HG03457 (cell line): ENCODE measurements at regions not wholly inside any gene's neighbourhood (a gene's known extent, or its start where the extent isn't known, plus 50 kb on each side); places are given as distances from the start of the nearest gene placed in this dataset.

Source experiments
- ATAC-seq: cut with Tn5 transposase; IDR thresholded peaks from one replicate; pipeline ENCODE4 v1.9.1; 2021; ENCODE audit warnings: moderate number of reproducible peaks; ENCODE audit not compliant: unreplicated experiment

DNA sequence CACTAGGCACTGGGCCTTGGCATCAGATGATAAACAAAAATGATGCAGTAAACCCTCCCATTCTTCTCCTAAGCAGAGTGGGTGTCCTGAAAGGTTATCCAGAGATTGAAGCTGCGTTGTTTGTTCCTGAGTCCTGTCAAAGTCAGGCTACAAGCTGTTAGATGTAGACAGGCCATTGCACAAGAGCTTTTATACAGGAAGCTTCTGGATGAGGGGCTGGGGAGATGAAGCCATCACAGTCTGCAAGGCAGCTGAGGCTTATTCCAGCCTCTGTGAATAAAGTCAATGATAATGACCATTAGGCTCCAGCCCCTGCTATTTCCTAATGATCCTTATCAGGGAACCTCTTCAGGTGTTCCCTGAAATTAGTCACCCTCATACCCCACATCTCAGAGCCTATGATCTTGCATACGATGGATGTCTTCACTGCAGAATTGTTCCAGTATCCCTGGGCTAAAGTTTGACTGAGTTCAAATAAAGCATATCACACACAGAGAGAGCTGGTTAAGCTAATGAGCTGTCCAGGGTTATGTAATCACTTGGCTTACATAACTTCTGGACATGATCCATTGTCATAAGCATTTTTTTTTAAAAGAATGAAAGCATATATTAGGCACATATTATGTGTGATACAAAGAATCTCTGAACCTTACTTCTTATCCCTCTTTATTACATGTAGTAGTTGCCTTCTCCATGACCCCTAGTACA, 337.1 kb upstream of the OR4E1 start:
- no peak for ATAC-seq

DNA sequence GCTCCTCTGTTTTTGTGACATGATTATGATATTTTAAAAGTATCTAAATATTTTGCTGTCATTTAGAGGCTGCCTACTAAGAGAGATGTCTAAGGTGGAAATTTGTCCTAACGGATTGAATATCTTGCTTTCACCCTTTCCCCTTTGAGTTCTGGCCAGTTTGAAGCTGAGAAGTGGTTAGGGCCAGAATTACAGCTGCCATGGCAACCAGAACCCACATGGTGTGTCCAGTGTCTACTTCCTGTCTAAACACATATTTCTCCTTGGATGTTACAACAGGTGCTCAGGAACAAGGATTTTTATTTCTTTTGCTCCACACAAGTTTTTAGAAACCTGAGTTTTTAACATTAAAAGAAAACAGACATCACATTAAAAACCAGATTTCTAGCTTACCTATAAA, 335.1 kb upstream of the OR4E1 start:
- no peak for ATAC-seq

DNA sequence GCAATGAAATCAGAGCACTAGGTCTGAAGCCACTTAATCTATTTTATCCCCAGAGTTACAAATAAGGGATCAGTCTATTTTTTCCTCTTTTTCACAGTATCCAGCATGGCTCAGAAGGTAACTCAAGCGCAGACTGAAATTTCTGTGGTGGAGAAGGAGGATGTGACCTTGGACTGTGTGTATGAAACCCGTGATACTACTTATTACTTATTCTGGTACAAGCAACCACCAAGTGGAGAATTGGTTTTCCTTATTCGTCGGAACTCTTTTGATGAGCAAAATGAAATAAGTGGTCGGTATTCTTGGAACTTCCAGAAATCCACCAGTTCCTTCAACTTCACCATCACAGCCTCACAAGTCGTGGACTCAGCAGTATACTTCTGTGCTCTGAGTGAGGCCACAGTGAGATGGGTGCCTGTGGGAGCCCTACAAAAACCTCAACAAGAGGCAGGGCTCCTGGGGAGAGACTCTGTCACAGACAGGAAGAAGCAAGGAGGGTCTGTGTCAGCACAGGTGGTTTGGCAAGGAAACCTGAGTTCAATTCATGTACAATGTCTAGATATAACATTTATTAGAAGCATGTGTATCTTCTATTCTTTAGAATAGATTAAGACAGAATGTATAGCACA, 334.3 kb upstream of the OR4E1 start:
- ATAC-seq: no peak

DNA sequence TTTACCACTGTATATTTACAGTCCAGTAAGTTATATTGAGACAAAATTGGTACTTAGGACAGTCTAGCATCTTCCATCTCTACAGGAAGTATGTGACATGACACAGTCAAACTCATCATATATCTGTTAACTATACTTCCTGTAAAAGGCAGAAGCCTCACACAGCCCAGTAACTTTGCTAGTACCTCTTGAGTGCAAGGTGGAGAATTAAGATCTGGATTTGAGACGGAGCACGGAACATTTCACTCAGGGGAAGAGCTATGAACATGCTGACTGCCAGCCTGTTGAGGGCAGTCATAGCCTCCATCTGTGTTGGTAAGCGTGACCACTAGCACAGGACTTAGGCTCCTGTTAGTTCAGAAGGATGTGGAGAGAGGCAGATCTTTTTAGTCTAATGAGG, 333.7 kb upstream of the OR4E1 start:
- no peak for ATAC-seq

DNA sequence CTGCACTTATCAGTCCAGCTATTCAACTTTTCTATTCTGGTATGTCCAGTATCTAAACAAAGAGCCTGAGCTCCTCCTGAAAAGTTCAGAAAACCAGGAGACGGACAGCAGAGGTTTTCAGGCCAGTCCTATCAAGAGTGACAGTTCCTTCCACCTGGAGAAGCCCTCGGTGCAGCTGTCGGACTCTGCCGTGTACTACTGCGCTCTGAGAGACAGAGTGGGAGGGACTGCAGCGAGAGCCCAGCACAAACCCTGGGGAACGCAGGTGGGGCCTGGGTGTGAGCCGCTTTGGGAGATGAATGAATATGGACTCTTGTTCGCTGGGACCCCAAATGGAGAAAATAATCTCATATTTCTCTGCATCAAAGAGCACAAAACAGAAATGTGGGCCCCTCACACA, 329.8 kb upstream of the OR4E1 start:
- no peak for ATAC-seq

DNA sequence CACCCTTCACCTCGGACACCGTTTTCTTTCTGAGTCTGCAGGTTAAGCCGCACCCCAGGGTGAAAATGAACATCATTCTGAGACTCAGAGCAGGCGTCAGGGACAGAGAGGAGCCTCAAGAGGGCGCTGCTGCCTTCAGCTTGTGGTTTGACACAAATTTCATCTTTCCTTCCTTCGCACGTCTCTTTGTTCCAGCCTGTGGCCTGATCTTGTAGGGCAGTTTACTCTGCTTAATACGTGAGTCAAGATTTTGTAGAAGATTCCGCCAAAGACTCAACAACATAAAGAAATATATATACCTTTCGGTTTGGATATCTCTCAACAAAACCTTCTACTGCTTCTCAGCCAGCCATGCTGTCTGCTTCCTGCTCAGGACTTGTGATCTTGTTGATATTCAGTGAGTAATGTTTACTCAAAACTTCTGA, 329.3 kb upstream of the OR4E1 start:
- no peak for ATAC-seq

DNA sequence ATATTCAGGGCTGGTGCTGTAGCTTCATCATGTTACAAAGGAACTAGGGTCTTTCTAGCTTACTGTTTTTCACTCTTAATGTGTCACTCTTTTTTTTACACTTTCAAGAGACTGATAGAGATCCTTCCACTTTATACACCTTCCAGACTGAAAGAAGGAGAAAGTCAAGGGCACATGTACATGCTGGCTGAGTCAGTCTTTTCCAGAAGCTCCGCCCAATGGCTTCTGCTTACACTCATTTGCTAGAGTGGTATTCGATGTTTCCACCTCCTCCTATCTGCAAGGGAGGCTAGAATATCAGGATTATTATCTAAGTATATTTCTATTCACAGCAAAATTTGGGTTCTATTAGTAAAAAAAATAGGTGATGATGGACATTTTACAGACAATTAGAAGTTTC, 325.8 kb upstream of the OR4E1 start:
- no peak for ATAC-seq

DNA sequence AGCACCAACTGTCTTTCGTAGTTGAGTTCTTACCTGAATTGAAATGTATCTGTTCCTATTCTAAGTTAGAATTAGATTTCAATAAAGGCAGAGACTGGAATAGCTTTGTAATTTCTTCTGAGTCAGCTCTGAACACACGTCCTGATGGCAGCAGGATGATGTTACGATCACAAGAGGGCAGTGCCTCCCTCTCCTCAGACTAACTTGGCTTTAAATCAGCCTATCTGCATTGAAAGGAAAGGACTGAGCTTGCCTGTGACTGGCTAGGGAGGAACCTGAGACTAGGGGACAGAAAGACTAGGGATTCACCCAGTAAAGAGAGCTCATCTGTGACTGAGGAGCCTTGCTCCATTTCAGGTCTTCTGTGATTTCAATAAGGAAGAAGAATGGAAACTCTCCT, 323.7 kb upstream of the OR4E1 start:
- ATAC-seq: no peak

DNA sequence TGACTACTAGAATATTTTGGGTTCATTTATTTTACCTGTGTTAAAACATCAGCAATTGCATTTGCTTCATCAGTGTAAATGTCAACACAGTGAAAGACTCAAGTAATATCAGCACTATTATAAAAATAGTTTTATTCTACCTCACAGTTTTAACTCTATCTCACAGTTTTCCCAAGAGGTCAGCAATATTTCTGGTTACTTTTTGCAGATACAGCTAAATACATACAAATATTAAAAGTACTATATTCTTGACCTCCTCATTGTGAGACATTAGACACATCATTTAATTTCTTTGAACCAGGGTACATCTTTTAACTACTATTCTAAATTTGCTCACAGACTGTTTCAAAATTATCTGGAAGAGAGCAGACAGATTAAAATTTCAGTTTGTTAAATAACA, 321.7 kb upstream of the OR4E1 start:
- no peak for ATAC-seq

DNA sequence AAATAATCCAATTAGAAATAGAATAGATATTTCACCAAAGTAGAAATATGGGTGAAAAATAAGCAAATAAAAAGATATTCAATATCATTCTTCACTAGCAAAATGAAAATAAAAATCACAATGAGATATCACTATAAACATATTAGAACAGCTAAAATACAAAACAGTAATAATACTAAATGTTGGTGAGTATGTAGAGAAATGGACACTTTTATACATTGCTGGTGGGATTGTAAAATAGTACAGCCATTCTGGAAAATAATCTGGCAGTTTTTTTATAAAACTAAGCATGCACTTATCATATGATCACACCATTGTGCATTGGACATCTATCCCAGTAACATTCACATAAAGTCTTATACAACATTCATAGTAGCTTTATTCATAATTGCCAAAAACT, 320.2 kb upstream of the OR4E1 start:
- no peak for ATAC-seq

DNA sequence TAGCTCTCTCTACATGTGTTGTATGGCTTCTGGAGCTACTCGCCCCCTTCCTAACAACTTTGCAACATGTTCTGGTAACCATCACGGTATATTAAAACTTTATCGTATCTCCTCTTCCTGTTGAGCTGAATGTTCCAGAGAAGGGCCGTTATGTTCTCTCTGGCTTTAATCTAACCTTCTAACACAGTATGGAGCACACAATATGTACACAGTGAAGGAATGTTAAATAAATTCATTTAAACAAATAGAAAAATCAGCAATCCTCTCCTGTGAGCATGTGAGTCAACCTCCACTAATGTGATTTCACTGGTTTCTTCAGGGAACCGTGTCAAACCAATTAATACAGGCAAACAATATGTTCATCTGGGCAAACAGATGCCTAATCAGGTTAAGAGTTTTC, 319.5 kb upstream of the OR4E1 start:
- no peak for ATAC-seq

DNA sequence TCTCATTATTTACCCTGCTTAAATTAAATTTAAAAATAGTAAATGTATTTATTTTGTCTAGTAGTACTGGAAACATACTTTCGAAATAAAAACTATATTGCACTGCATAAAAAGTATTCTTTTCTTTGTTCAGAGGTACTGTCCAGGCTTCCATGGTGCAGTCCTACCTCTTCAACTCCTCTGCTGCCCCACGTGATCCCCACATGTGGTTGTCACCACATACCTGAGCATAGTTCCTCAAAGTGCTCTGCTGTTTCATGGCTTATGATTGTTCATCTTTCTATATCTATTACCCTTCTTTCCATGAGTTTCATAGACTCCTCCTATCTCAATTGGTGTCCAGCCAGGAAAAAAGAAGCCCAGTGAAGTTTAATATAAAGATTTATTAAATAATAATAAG, 317.5 kb upstream of the OR4E1 start:
- ATAC-seq: no peak

DNA sequence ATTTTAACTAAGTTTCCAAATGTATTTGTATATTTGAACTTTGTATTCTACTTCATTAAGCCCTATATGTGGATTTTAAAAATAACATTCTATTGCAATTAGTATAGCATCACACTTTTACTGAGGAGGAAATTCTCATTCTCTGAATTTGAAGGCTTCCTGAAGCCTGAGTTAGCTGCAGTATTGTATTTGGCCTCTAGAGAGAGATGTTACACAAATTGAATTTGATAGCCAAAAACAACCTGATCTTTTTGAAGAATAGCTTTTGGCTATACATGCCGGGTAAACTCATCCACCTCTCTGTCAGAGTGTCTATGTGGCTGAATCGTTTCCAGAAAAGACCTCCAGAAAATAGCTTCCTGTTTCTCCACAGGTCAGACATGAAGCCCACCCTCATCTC, 316.5 kb upstream of the OR4E1 start:
- no peak for ATAC-seq

DNA sequence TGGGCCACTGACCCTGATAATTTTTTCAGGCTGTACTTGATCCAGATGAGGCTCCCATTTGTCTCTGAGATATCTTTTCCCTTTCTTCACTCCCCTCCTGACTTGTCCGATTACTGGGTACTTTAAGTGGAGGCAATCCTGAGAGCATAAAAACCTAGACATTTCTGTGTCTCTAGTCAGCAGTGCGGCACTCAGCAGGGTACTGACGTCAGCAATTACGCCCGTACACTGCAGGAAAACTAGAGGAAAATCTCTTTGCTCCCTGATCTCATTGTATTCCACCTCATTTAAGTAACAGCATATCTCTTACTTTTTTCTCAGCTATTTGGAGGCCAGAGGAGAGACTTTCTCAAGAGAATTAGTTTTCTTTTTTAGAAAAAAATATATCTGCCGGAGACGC, 315.5 kb upstream of the OR4E1 start:
- no peak for ATAC-seq

DNA sequence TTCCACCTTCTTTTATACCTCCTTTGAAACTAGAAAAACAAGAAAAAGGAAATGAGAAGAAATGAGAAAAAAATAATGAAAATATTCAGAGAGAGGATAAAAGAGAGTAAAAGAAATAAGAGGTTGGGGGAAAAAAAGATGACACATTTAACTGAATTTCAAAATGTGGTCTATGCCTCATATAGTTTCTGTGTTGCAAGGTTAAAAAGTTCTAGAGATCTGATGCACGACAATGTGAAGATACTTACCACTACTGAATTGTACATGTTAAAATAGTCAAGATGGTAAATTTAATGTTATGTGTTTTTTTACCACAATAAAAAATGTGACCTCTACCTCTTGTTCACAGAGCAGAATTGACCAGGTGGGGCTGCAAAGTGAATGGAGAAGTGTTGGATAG, 314.8 kb upstream of the OR4E1 start:
- ATAC-seq: no peak

DNA sequence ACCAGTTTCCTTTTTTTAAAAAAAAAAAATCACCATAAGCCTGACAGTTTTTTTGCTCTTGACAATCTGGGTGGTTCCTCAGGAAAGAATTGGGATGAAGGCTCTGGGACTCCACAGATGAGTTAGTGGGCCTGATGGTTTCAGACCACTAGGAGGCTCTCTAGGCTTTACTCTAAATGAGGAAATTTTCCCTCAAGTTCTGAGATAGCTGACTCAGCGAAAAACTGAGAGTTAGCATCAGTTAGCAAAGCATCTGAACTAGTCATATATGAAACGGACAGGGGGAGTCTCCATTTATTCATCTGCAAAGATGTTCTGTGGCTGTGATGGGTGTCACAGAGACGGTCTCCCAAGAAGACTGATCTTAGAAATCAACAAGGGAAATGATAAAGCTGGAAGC, 314.3 kb upstream of the OR4E1 start:
- ATAC-seq: no peak

DNA sequence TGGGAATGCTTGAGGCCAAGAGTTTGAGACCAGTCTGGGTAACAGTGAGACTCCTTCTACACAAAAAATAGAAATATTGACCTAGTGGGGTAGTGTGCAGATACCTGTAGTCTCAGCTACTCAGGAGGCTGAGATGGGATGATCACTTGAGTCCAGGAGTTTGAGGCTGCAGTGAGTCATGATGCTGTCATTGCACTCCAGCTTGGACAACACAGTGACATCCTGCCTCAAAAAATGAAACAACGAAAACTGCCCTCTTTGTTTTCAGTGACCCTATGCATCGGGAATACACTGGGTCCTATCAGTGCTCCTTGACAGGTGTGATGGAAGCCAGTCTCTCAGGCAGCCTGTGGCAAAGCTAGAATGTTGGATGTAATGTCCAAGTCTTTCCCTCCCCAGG, 311.5 kb upstream of the OR4E1 start:
- ATAC-seq: no peak

DNA sequence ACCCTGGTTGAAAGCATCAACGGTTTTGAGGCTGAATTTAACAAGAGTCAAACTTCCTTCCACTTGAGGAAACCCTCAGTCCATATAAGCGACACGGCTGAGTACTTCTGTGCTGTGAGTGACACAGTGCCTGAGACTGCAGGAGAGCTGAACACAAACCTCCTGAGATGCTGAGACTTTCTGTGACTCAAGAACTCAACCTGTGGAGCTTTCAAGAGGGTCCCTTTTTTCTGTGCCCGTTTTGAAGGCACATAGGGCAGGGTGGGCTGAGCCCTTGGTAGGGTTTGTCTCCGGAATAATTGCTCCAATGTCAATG, 305.3 kb upstream of the OR4E1 start:
- no peak for ATAC-seq

DNA sequence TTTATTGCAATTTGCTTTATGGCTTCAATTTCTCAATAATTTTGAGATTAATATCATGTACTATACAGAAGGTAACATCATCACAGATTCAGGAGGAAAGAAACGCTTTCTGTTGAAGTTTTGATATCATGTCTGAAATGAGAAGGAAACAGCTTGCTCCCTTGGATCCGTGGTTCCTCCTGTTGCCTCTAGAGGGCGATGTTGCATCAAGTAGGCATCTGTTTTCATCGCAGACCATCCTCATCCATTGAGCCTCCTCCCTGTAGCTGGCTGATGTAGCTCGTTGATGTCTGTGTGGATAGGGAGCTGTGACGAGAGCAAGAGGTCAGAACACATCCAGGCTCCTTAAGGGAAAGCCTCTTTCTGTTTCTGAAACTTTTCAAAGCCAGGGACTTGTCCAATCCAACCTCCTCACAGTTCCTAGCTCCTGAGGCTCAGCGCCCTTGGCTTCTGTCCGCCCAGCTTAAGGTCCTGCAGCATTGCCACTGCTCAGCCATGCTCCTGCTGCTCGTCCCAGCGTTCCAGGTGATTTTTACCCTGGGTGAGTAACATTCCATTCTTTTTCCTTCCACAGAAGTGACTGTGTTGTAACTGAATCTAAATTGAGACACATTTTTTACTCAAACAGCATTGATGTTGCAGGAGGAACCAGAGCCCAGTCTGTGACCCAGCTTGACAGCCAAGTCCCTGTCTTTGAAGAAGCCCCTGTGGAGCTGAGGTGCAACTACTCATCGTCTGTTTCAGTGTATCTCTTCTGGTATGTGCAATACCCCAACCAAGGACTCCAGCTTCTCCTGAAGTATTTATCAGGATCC, 304.8 kb upstream of the OR4E1 start:
- ATAC-seq: no peak

DNA sequence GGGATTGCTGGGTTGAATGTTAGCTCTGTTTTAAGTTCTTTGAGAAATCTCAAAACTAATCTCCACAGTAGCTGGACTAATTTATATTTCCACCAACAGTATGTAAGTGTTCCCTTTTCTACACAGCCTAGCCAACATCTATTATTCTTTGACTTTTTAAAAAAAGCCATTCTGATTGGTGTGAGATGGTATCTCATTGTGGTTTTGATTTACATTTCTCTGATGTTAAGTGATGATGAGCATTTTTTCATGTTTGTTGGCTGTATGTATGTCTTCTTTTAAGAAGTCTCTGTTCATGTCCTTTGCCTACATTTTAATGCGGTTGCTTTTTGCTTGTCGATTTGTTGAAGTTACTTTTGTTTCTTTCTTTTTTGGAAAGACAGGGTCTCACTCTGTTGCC, 301.1 kb upstream of the OR4E1 start:
- no peak for ATAC-seq

DNA sequence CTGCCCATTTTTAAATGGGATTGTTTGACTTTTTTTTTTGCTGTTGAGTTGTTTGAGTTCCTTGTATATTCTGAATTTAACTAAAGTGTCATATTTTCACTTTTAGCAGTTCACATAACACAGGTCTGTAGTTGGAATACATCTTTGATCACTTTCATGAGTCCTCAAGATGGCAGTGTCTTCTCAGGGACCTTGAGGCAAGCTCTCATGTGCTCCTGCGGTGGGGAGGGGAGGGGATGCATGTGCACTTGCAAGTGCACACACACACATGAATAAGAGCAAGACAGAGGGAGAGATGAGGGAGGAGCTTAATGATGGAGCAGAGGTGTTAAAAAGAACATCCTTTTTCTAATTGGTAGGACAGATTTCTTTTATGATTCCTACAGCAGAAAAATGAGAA, 291.4 kb upstream of the OR4E1 start:
- ATAC-seq: no peak

DNA sequence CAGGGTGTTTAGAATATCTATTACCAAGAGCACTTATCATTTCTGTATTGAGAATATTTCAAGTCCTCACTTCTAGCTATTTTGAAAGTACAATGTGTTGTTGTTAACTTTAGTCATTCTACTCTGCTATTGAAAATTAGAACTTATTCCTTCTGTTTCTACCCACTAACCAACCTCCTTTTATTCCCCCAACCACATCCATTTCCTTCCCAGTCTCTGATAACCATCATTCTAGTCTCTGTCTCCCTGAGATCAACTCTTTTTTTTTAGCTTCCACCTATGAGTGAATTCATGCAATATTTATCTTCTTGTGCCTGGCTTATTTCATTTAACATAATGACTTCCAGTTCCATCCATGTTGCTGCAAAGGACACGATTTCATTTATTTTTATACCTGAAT, 290.6 kb upstream of the OR4E1 start:
- no peak for ATAC-seq
